Activated CD4-positive, alpha-beta memory T cell treated with anti-CD3 and anti-CD28 coated beads, Interleukin-2, amount 10 ng/mL, durations not matched to agents 7 days and 5 days (primary cell): ENCODE measurements at regions not wholly inside any gene's neighbourhood (a gene's known extent, or its start where the extent isn't known, plus 50 kb on each side); places are given as distances from the start of the nearest gene placed in this dataset.

ENCODE experiments used
- CTCF ChIA-PET: fragments of 350-600 bp; sonication (Branson Sonifier 250); formaldehyde crosslinking; loops from one replicate; lab custom pipeline; 2021; ENCODE audit warnings: antibody characterized with exemption, inconsistent platforms; lab: Charles Lee
- POLR2A ChIA-PET: fragments of 350-600 bp; sonication (Branson Sonifier 250); formaldehyde crosslinking; loops from one replicate; lab custom pipeline; 2021; ENCODE audit warnings: antibody characterized with exemption; lab: Charles Lee
- DNase-seq: peaks from one replicate; pipeline ENCODE4 v3.0.0-alpha.2; 2020
- H3K27ac Mint-ChIP-seq: one replicate; pipeline ENCODE4 v1.8.0; 2021; ENCODE audit warnings: mild to moderate bottlenecking, mixed read lengths
- H3K27me3 Mint-ChIP-seq: one replicate; pipeline ENCODE4 v1.8.0; 2021; ENCODE audit warnings: mixed read lengths
- H3K36me3 Mint-ChIP-seq: one replicate; pipeline ENCODE4 v1.8.0; 2021; ENCODE audit warnings: low read depth, mixed read lengths
- H3K4me1 Mint-ChIP-seq: one replicate; pipeline ENCODE4 v1.8.0; 2021; ENCODE audit warnings: mixed read lengths
- H3K4me3 Mint-ChIP-seq: one replicate; pipeline ENCODE4 v1.8.0; 2021; ENCODE audit warnings: mild to moderate bottlenecking, mixed read lengths
- H3K9me3 Mint-ChIP-seq: one replicate; pipeline ENCODE4 v1.8.0; 2021; ENCODE audit warnings: mixed read lengths

GRCh38 chr2:220451438-220451837, 824.0 kb downstream of the SLC4A3 start:
- DNase-seq: no peak
- ChIA-PET POLR2A (no interaction called here), CTCF (no interaction called here)
- Mint-ChIP-seq H3K27me3 (no peaks in the 10 kb centered on the region), H3K4me1 (no peaks in the 10 kb centered on the region), H3K36me3 (no peaks in the 10 kb centered on the region), H3K4me3 (no peak overlapping the region), H3K9me3 (no peaks in the 10 kb centered on the region), H3K27ac (no peak overlapping the region)

GRCh38 chr2:220452561-220452960, 825.1 kb downstream of the SLC4A3 start:
- Mint-ChIP-seq H3K27me3 (no peaks in the 10 kb centered on the region), H3K4me3 (no peak overlapping the region), H3K9me3 (no peaks in the 10 kb centered on the region), H3K36me3 (no peaks in the 10 kb centered on the region), H3K4me1 (no peaks in the 10 kb centered on the region), H3K27ac (no peak overlapping the region)
- ChIA-PET CTCF (no interaction called here), POLR2A (no interaction called here)
- no peak for DNase-seq

- no peak for DNase-seq
- CTCF ChIA-PET: no interaction called here
These were observed 828.0 kb downstream of the SLC4A3 start for GRCh38 chr2:220455351-220455990.

GRCh38 chr2:220458051-220458450, 830.6 kb downstream of the SLC4A3 start:
- ChIA-PET POLR2A (no interaction called here), CTCF (no interaction called here)
- Mint-ChIP-seq H3K4me3 (no peak overlapping the region), H3K4me1 (no peaks in the 10 kb centered on the region), H3K27me3 (no peaks in the 10 kb centered on the region), H3K27ac (no peak overlapping the region), H3K9me3 (no peaks in the 10 kb centered on the region), H3K36me3 (no peaks in the 10 kb centered on the region)
- no peak for DNase-seq

More at GRCh38 chr2:220455351-220455990, 828.0 kb downstream of the SLC4A3 start:
- Mint-ChIP-seq H3K36me3 (no peaks in the 10 kb centered on the region), H3K4me3 (no peak overlapping the region), H3K27ac (no peak overlapping the region), H3K4me1 (no peaks in the 10 kb centered on the region), H3K27me3 (no peaks in the 10 kb centered on the region), H3K9me3 (no peaks in the 10 kb centered on the region)
- POLR2A ChIA-PET: no interaction called here

- no peaks in the 10 kb centered on the region for H3K9me3 Mint-ChIP-seq
- CTCF ChIA-PET: no interaction called here
- no peak overlapping the region for H3K27ac Mint-ChIP-seq
- no peaks in the 10 kb centered on the region for H3K36me3 Mint-ChIP-seq
- DNase-seq: no peak
- H3K4me1 Mint-ChIP-seq: no peaks in the 10 kb centered on the region
- POLR2A ChIA-PET: no interaction called here
- H3K4me3 Mint-ChIP-seq: no peak overlapping the region
- no peaks in the 10 kb centered on the region for H3K27me3 Mint-ChIP-seq
These were observed 833.0 kb downstream of the SLC4A3 start for GRCh38 chr2:220460257-220460985.

- ChIA-PET CTCF (no interaction called here), POLR2A (no interaction called here)
- Mint-ChIP-seq H3K4me1 (no peaks in the 10 kb centered on the region), H3K36me3 (no peaks in the 10 kb centered on the region), H3K27me3 (no peaks in the 10 kb centered on the region), H3K27ac (no peak overlapping the region), H3K9me3 (no peaks in the 10 kb centered on the region), H3K4me3 (no peak overlapping the region)
- no peak for DNase-seq
These were observed 836.4 kb downstream of the SLC4A3 start for GRCh38 chr2:220463876-220464275.

- DNase-seq: no peak
- POLR2A ChIA-PET: no interaction called here
- Mint-ChIP-seq H3K4me1 (no peaks in the 10 kb centered on the region), H3K4me3 (no peak overlapping the region), H3K36me3 (no peaks in the 10 kb centered on the region), H3K9me3 (no peaks in the 10 kb centered on the region), H3K27ac (no peak overlapping the region), H3K27me3 (no peaks in the 10 kb centered on the region)
- CTCF ChIA-PET: no interaction called here
These were observed 838.3 kb downstream of the SLC4A3 start for GRCh38 chr2:220465700-220466099.

- POLR2A ChIA-PET: no interaction called here
- CTCF ChIA-PET: no interaction called here
- H3K9me3 Mint-ChIP-seq: no peaks in the 10 kb centered on the region
These were observed 838.8 kb downstream of the SLC4A3 start for GRCh38 chr2:220466251-220466691.

GRCh38 chr2:220469201-220469600, 841.8 kb downstream of the SLC4A3 start:
- DNase-seq: no peak
- no peaks in the 10 kb centered on the region for H3K36me3 Mint-ChIP-seq
- no peak overlapping the region for H3K4me3 Mint-ChIP-seq
- POLR2A ChIA-PET: no interaction called here
- no peak overlapping the region for H3K27ac Mint-ChIP-seq
- H3K27me3 Mint-ChIP-seq: no peaks in the 10 kb centered on the region
- CTCF ChIA-PET: no interaction called here
- H3K9me3 Mint-ChIP-seq: no peaks in the 10 kb centered on the region
- H3K4me1 Mint-ChIP-seq: no peaks in the 10 kb centered on the region

More at GRCh38 chr2:220466251-220466691, 838.8 kb downstream of the SLC4A3 start:
- no peak for DNase-seq
- no peaks in the 10 kb centered on the region for H3K27me3 Mint-ChIP-seq
- no peak overlapping the region for H3K4me3 Mint-ChIP-seq
- no peaks in the 10 kb centered on the region for H3K36me3 Mint-ChIP-seq
- no peak overlapping the region for H3K27ac Mint-ChIP-seq
- H3K4me1 Mint-ChIP-seq: no peaks in the 10 kb centered on the region

- no peak for DNase-seq
- Mint-ChIP-seq H3K4me1 (no peaks in the 10 kb centered on the region), H3K27ac (no peak overlapping the region), H3K27me3 (no peaks in the 10 kb centered on the region), H3K36me3 (no peaks in the 10 kb centered on the region), H3K4me3 (no peak overlapping the region), H3K9me3 (no peaks in the 10 kb centered on the region)
- CTCF ChIA-PET: no interaction called here
- POLR2A ChIA-PET: no interaction called here
These were observed 846.2 kb downstream of the SLC4A3 start for GRCh38 chr2:220473611-220474010.

- H3K4me1 Mint-ChIP-seq: no peaks in the 10 kb centered on the region
- DNase-seq: no peak
- CTCF ChIA-PET: no interaction called here
- H3K27me3 Mint-ChIP-seq: no peaks in the 10 kb centered on the region
- no peak overlapping the region for H3K27ac Mint-ChIP-seq
- POLR2A ChIA-PET: no interaction called here
- no peaks in the 10 kb centered on the region for H3K36me3 Mint-ChIP-seq
- no peaks in the 10 kb centered on the region for H3K9me3 Mint-ChIP-seq
- H3K4me3 Mint-ChIP-seq: no peak overlapping the region
These were observed 849.4 kb downstream of the SLC4A3 start for GRCh38 chr2:220476877-220477276.

GRCh38 chr2:220478305-220479058, 851.1 kb downstream of the SLC4A3 start:
- Mint-ChIP-seq H3K4me3 (no peak overlapping the region), H3K9me3 (no peaks in the 10 kb centered on the region), H3K27ac (no peak overlapping the region), H3K27me3 (no peaks in the 10 kb centered on the region), H3K4me1 (no peaks in the 10 kb centered on the region), H3K36me3 (no peaks in the 10 kb centered on the region)
- no peak for DNase-seq
- ChIA-PET POLR2A (no interaction called here), CTCF (no interaction called here)

- CTCF ChIA-PET: no interaction called here
- POLR2A ChIA-PET: no interaction called here
- Mint-ChIP-seq H3K4me3 (no peak overlapping the region), H3K4me1 (no peaks in the 10 kb centered on the region), H3K27me3 (no peaks in the 10 kb centered on the region), H3K36me3 (no peaks in the 10 kb centered on the region), H3K9me3 (peaks cover 2% of the 10 kb centered on the region), H3K27ac (no peak overlapping the region)
- DNase-seq: no peak
These were observed 855.3 kb downstream of the SLC4A3 start for GRCh38 chr2:220482716-220483115.
